Brain microvascular endothelial cell (primary cell): ENCODE measurements at regions not wholly inside any gene's neighbourhood (a gene's known extent, or its start where the extent isn't known, plus 50 kb on each side); places are given as distances from the start of the nearest gene placed in this dataset.

Source experiments
- DNase-seq: peaks from one replicate; pipeline ENCODE4 v3.0.0-alpha.2; 2020
- H3K27ac ChIP-seq: fragments of 250-450 bp; sonication (Bioruptor Pico); 2 replicates; pipeline ENCODE4 v1.5.1; 2020; ENCODE audit warnings: mild to moderate bottlenecking, moderate library complexity
- H3K27me3 ChIP-seq: fragments of 250-450 bp; sonication (Bioruptor Pico); replicated peaks from 2 replicates; pipeline ENCODE4 v1.5.1; 2020; ENCODE audit warnings: mild to moderate bottlenecking
- H3K36me3 ChIP-seq: fragments of 250-450 bp; sonication (Bioruptor Pico); replicated peaks from 2 replicates; pipeline ENCODE4 v1.5.1; 2020; ENCODE audit warnings: mild to moderate bottlenecking
- H3K4me3 ChIP-seq: 2 replicates; pipeline ENCODE4 v1.5.1; 2011; ENCODE audit warnings: low read depth, mild to moderate bottlenecking, control low read depth, low read length, moderate library complexity
- CTCF ChIP-seq: IDR thresholded peaks from 2 replicates; pipeline ENCODE4 v1.5.1; 2011; ENCODE audit warnings: low read depth, mild to moderate bottlenecking, moderate library complexity, low read length, control low read depth, inconsistent platforms; ENCODE audit errors: missing control alignments
- in situ Hi-C: cut with HindIII; loops from 2 replicates; pipeline ENCODE4 v1.10.0; 2017; ENCODE audit warnings: low sequenced_read_pairs, low pct_ligation_motif_present

- TF ChIP-seq CTCF = peak; percentile 32
- in situ Hi-C loops = no loop called here
- H3K4me3 ChIP-seq = no peak overlapping the region
- no peak overlapping the region for H3K27ac ChIP-seq
- H3K36me3 ChIP-seq = no peaks in the 10 kb centered on the region
- no peaks in the 10 kb centered on the region for H3K27me3 ChIP-seq
- DNase-seq = no peak
Observed at GRCh38 chr10:3512263-3512662, 272.7 kb downstream of the KLF6 start.

GRCh38 chr10:3511483-3511882 lies 273.5 kb downstream of the KLF6 start:
- no peak for DNase-seq
- TF ChIP-seq CTCF = no peak

GRCh38 chr10:3510741-3511140 lies 274.3 kb downstream of the KLF6 start:
- TF ChIP-seq CTCF = no peak
- no peak for DNase-seq
- in situ Hi-C loops = no loop called here
- H3K27ac ChIP-seq = no peak overlapping the region
- no peaks in the 10 kb centered on the region for H3K36me3 ChIP-seq
- H3K27me3 ChIP-seq = no peaks in the 10 kb centered on the region
- no peak overlapping the region for H3K4me3 ChIP-seq

More at GRCh38 chr10:3511483-3511882, 273.5 kb downstream of the KLF6 start:
- Histone ChIP-seq H3K27me3 (no peaks in the 10 kb centered on the region), H3K36me3 (no peaks in the 10 kb centered on the region), H3K27ac (no peak overlapping the region), H3K4me3 (no peak overlapping the region)
- in situ Hi-C loops = no loop called here

- in situ Hi-C loops = no loop called here
- Histone ChIP-seq H3K36me3 (no peaks in the 10 kb centered on the region), H3K27ac (no peak overlapping the region), H3K27me3 (no peaks in the 10 kb centered on the region), H3K4me3 (no peak overlapping the region)
- TF ChIP-seq CTCF = no peak
- no peak for DNase-seq
Observed at GRCh38 chr10:3509355-3509754, 275.7 kb downstream of the KLF6 start.

GRCh38 chr10:3503299-3503698 lies 281.7 kb downstream of the KLF6 start:
- no peak for TF ChIP-seq CTCF
- no peaks in the 10 kb centered on the region for H3K27me3 ChIP-seq
- in situ Hi-C loops = no loop called here

GRCh38 chr10:3502673-3503072 lies 282.3 kb downstream of the KLF6 start:
- Histone ChIP-seq H3K27me3 (no peaks in the 10 kb centered on the region), H3K36me3 (no peaks in the 10 kb centered on the region), H3K4me3 (no peak overlapping the region), H3K27ac (no peak overlapping the region)
- no peak for TF ChIP-seq CTCF
- in situ Hi-C loops = no loop called here
- DNase-seq = no peak

More at GRCh38 chr10:3503299-3503698, 281.7 kb downstream of the KLF6 start:
- DNase-seq = no peak
- Histone ChIP-seq H3K36me3 (no peaks in the 10 kb centered on the region), H3K27ac (no peak overlapping the region), H3K4me3 (no peak overlapping the region)
